Sigmoid colon (tissue), 4 donors: ENCODE measurements at regions not wholly inside any gene's neighbourhood (a gene's known extent, or its start where the extent isn't known, plus 50 kb on each side); places are given as distances from the start of the nearest gene placed in this dataset.

Experiments
- CTCF ChIP-seq, 4 experiments: fragments of 450-650 bp in 3 of 4; fragments of 200-600 bp in 1 of 4; IDR thresholded peaks; one replicate each; pipeline ENCODE4 v1.5.1; 2016 to 2019; ENCODE audit warnings: antibody characterized with exemption in 4 of 4, mild to moderate bottlenecking in 3 of 4, moderate library complexity in 2 of 4
- POLR2AphosphoS5 ChIP-seq, 4 donors: sonication (generic); formaldehyde crosslinking; IDR thresholded peaks; one replicate each; pipeline ENCODE4 v1.6.1; 2017; ENCODE audit warnings: antibody characterized with exemption in 4 of 4

- TF ChIP-seq POLR2AphosphoS5 (IDR thresholded peaks at IDR 0.05), result no peak
- TF ChIP-seq CTCF (IDR thresholded peaks at IDR 0.05), result no peak
These were observed 322.6 kb upstream of the NECTIN3 start for GRCh38 chr3:110749006-110749405.
